Breast epithelium (tissue), 4 donors: ENCODE measurements at regions not wholly inside any gene's neighbourhood (a gene's known extent, or its start where the extent isn't known, plus 50 kb on each side); places are given as distances from the start of the nearest gene placed in this dataset.

Experiments
- DNase-seq, 2 donors: peaks; one replicate each; pipeline ENCODE4 v3.0.0-alpha.2; 2019; ENCODE audit warnings: low spot score in 2 of 2
- H3K27ac ChIP-seq, 2 donors: fragments of 200-600 bp; sonication (generic) in 1 of 2; one replicate each; pipeline ENCODE4 v1.5.1; 2016 to 2019; ENCODE audit warnings: mild to moderate bottlenecking in 1 of 2
- H3K27me3 ChIP-seq, 2 donors: fragments of 200-600 bp; sonication (generic) in 1 of 2; one replicate each; pipeline versions ENCODE4 v1.5.1 to v1.6.0; 2017 to 2019; ENCODE audit warnings: control low read depth in 1 of 2, mild to moderate bottlenecking in 1 of 2
- H3K36me3 ChIP-seq: fragments of 200-600 bp; one replicate; pipeline ENCODE4 v1.5.1; 2019
- H3K4me1 ChIP-seq, 2 donors: fragments of 200-600 bp; sonication (generic); one replicate each; pipeline ENCODE4 v1.5.1; 2016 to 2019; ENCODE audit warnings: control low read depth in 1 of 2
- H3K4me3 ChIP-seq, 3 donors: fragments of 200-600 bp; sonication (generic); 1 replicate in 2 of 3; 2 replicates in 1 of 3; pipeline ENCODE4 v1.5.1; 2016 to 2019; ENCODE audit warnings: mild to moderate bottlenecking in 3 of 3, moderate library complexity in 2 of 3
- H3K9me3 ChIP-seq, 2 donors: fragments of 200-600 bp; sonication (generic) in 1 of 2; one replicate each; pipeline ENCODE4 v1.5.1; 2016 to 2019; ENCODE audit warnings: control low read depth in 1 of 2
- POLR2A ChIP-seq: fragments of 450-650 bp; IDR thresholded peaks from one replicate; pipeline ENCODE4 v1.6.1; 2016; ENCODE audit warnings: antibody characterized with exemption, mild to moderate bottlenecking, moderate library complexity
- POLR2AphosphoS5 ChIP-seq, 3 donors: sonication (generic); formaldehyde crosslinking; IDR thresholded peaks; one replicate each; pipeline ENCODE4 v1.6.1; 2017; ENCODE audit warnings: antibody characterized with exemption in 3 of 3
- intact Hi-C: fragments of 100-400 bp; cut with DNase I; formaldehyde crosslinking; loops from one replicate; pipeline ENCODE4 v1.15.1; 2023; ENCODE audit warnings: low total_unique reads
- TF ChIP-seq, protein P1 (sequence below), 3 donors: fragments of 450-650 bp; IDR thresholded peaks; one replicate each; pipeline ENCODE4 v1.5.1; 2016 to 2017; ENCODE audit warnings: antibody characterized with exemption in 3 of 3, mild to moderate bottlenecking in 3 of 3, moderate library complexity in 3 of 3

DNA sequence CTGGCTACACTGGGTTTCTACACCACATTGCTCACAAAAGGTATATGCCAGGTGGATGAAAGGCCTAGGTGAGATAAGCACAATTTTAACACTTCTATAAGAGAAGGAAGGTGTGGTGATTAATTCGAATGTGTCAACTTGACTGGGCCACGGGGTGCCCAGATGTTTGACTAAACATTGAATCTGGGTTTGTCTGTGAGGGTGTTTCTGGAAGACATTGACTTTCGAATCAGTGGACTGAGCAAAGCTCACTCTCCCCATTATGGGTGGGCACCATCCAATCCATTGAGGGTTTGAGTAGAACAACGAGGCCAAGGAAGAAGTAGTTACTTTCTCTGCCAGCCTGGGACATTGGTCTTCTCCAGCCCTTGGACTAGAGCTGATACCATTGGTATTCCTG, 78.2 kb upstream of the COL5A1 start:
- intact Hi-C loops, result no loop called here
- Histone ChIP-seq H3K4me3 (no peak overlapping the region), H3K36me3 (no peaks in the 10 kb centered on the region), H3K9me3 (peaks cover 11 to 26% of the 10 kb centered on the region in 2 donors), H3K27me3 (no peaks in the 10 kb centered on the region), H3K27ac (no peak overlapping the region), H3K4me1 (no peaks in the 10 kb centered on the region)
- TF ChIP-seq POLR2AphosphoS5 (IDR thresholded peaks at IDR 0.05), result no peak
- TF ChIP-seq, protein P1, sequence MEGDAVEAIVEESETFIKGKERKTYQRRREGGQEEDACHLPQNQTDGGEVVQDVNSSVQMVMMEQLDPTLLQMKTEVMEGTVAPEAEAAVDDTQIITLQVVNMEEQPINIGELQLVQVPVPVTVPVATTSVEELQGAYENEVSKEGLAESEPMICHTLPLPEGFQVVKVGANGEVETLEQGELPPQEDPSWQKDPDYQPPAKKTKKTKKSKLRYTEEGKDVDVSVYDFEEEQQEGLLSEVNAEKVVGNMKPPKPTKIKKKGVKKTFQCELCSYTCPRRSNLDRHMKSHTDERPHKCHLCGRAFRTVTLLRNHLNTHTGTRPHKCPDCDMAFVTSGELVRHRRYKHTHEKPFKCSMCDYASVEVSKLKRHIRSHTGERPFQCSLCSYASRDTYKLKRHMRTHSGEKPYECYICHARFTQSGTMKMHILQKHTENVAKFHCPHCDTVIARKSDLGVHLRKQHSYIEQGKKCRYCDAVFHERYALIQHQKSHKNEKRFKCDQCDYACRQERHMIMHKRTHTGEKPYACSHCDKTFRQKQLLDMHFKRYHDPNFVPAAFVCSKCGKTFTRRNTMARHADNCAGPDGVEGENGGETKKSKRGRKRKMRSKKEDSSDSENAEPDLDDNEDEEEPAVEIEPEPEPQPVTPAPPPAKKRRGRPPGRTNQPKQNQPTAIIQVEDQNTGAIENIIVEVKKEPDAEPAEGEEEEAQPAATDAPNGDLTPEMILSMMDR (IDR thresholded peaks at IDR 0.05), result no peak
- TF ChIP-seq POLR2A, result no peak
- DNase-seq, result no peak

GRCh38 chr9:134564431-134565170, 77.0 kb upstream of the COL5A1 start:
- intact Hi-C loops, result no loop called here
- Histone ChIP-seq H3K9me3 (peaks cover 11 to 26% of the 10 kb centered on the region in 2 donors), H3K36me3 (no peaks in the 10 kb centered on the region), H3K27me3 (no peaks in the 10 kb centered on the region), H3K4me1 (no peaks in the 10 kb centered on the region), H3K4me3 (no peak overlapping the region), H3K27ac (no peak overlapping the region)
- TF ChIP-seq POLR2AphosphoS5 (IDR thresholded peaks at IDR 0.05), result no peak
- no peak for TF ChIP-seq POLR2A
- TF ChIP-seq, protein P1 (IDR thresholded peaks at IDR 0.05), result no peak
- DNase-seq, result no peak

- TF ChIP-seq, protein P1 (IDR thresholded peaks at IDR 0.05), result no peak
- no peak for TF ChIP-seq POLR2A
- TF ChIP-seq POLR2AphosphoS5 (IDR thresholded peaks at IDR 0.05), result no peak
- Histone ChIP-seq H3K9me3 (peaks cover 11 to 26% of the 10 kb centered on the region in 2 donors), H3K36me3 (no peaks in the 10 kb centered on the region), H3K4me3 (no peak overlapping the region), H3K4me1 (no peaks in the 10 kb centered on the region), H3K27me3 (no peaks in the 10 kb centered on the region), H3K27ac (no peak overlapping the region)
- DNase-seq, result no peak
- intact Hi-C loops, result no loop called here
Measured at GRCh38 chr9:134565316-134565915, 76.2 kb upstream of the COL5A1 start.

- Histone ChIP-seq H3K27me3 (no peaks in the 10 kb centered on the region), H3K4me3 (no peak overlapping the region), H3K9me3 (peaks cover 11 to 26% of the 10 kb centered on the region in 2 donors), H3K4me1 (no peaks in the 10 kb centered on the region), H3K27ac (no peak overlapping the region), H3K36me3 (no peaks in the 10 kb centered on the region)
- intact Hi-C loops, result loop anchor here (2.0 kb wide), 1 partner anchor 60 kb away; no protein-coding TSS in a partner anchor
- no peak for TF ChIP-seq POLR2AphosphoS5 (IDR thresholded peaks at IDR 0.05)
- TF ChIP-seq, protein P1 (IDR thresholded peaks at IDR 0.05), result no peak
- TF ChIP-seq POLR2A, result no peak
- DNase-seq, result no peak
Measured at GRCh38 chr9:134566196-134566847, 75.3 kb upstream of the COL5A1 start.

DNA sequence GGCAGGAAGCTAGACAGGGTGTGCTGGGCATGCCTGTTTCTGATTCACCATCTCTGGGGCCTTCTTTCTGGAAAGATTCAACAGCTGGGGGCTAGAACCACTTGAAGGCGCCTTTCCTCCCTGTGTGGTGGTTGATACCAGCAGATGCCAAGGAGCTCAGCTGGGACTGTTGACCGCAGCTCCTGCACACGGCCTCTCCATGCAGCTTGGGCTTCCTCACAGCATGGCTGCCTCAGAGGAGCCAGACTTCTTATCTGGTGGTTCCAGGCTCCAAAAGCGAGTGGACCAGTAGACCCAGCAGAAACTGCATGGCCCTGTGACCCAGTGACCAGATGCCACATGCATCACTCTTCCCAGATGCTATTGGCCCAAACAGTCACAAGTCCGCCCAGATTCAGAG, 74.7 kb upstream of the COL5A1 start:
- TF ChIP-seq, protein P1 (IDR thresholded peaks at IDR 0.05), result no peak
- TF ChIP-seq POLR2A, result no peak
- no peak for TF ChIP-seq POLR2AphosphoS5 (IDR thresholded peaks at IDR 0.05)
- H3K36me3 ChIP-seq, result no peaks in the 10 kb centered on the region
- H3K27me3 ChIP-seq, result no peaks in the 10 kb centered on the region
- no peak overlapping the region for H3K27ac ChIP-seq
- H3K4me3 ChIP-seq, result no peak overlapping the region
- peaks cover 11 to 26% of the 10 kb centered on the region in 2 donors for H3K9me3 ChIP-seq
- no peaks in the 10 kb centered on the region for H3K4me1 ChIP-seq
- intact Hi-C loops, result loop anchor here (2.0 kb wide), 1 partner anchor 60 kb away; no protein-coding TSS in a partner anchor
- no peak for DNase-seq
